ENCODE measurements at regions not wholly inside any gene's neighbourhood (a gene's known extent, or its start where the extent isn't known, plus 50 kb on each side); places are given as distances from the start of the nearest gene placed in this dataset.
"Not testable (repeated sequence)": the region's sequence is repeated elsewhere in the genome, so short reads cannot be mapped to it uniquely, and the experiment has no call there.

DNA sequence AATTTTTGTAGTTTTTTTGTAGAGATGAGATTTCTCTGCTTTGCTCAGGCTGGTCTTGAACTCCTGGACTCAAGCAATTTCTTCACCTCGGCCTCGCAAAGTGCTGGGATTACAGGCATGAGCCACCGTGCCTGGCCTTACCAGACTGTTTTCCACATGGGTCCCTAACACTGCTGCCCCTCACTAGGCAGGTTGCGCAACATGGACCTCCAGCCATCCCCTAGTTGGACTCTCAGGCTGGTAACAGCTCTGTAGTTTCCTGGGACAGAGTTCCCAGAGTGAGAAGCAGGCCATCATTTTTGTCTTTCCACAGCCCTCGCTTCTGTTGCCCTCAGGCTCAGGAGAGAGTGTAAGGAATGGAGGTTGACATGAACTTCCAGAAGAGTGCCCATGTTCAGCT lies 156.1 kb downstream of the CTH start:
- no peak for DNase-seq

DNA sequence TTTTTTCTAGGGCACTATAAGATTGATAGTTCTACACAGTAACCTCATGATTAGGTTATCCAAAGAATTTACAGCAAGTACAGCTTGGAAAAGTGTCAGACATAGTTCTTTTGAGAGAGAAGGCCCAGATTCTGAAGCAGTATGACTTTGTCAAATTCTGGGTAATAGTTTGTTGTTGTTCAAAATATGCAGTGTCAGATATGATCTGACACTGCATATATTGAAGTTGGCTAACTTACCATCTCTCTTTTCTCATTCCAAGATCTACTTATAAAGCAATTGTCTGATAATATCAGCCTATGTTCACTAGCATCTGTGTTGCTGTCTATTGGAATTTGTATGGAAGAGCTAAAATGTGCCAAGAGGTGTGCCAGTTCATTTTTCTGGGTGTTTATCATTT lies 160.1 kb downstream of the CTH start:
- DNase-seq: no peak

DNA sequence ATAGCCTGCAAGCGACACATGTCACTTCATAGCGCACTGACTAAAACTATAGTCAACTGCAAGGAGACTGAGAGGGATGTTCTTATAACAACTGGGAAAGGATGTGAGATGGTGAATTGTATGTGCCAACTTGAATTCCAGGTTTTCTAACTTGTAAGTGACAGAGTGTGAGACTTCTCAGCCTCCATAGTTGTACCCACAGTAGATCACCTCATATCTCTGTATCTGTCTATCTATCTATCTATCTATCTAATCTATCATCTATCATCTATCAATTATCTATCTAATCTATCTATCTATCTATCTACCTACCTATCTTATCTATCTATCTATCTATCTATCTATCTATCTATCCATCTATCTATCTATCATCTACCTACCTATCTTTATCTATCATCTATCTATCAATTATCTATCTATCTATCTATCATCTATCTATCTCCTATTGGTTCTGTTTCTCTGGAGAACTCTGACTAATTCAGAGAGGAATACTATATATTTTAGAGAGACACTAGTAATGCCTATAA lies 162.3 kb downstream of the CTH start:
- no peak for DNase-seq

DNA sequence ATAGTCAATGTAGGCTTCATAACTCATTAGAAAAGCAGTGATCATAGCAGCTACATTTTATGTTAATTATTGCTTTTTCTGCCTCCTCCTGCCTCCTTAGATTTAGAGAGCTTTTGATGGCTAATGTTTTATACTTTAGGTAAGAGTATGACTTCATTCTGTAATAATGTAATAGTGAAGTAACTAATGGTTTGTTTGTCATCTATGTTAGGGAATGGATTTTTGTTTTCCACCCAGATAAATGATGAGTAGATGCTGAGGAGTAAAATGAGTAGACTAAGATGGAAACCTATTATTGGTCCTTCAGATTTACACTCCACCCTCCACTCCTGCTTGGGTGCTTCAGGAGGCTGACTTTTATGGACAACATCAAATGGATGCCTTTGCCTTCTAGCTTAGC lies 170.6 kb downstream of the CTH start:
- no peak for DNase-seq

DNA sequence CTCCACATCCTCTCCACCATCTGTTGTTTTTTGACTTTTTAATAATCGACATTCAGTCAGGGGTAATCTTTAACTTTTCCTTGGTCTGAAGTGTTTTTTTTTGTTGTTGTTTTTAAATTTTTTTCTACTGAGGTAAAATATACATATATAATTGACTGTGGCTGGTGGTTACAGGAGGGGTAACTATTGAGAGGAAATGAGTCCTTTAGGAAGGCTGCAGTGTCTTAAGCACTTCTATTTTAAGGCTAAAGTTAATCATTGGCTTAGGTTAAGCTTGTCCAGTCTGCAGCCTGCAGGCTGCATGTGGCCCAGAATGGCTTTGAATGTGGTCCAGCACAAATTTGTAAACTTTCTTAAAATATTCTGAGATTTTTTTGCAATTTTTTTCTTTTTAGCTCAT lies 172.5 kb downstream of the CTH start:
- DNase-seq: no peak

DNA sequence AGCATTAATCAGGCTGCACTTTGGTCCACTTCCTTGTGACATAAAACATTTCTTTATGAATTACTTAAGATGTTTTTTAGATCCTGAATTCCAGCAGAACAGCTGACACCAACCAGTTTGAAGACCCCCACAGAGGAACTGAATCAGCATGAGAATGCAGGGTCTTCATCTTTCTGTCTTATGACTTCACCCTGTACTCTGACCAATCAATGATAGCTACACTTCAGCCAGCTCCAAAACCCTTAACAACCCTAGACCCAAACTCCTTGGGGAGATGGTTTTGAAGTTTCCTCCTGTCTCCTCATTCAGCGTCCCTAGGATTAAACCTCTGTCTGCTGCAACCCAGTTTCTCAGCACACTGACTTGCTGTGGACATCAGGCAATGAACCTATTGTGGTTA lies 175.0 kb downstream of the CTH start:
- no peak for DNase-seq

DNA sequence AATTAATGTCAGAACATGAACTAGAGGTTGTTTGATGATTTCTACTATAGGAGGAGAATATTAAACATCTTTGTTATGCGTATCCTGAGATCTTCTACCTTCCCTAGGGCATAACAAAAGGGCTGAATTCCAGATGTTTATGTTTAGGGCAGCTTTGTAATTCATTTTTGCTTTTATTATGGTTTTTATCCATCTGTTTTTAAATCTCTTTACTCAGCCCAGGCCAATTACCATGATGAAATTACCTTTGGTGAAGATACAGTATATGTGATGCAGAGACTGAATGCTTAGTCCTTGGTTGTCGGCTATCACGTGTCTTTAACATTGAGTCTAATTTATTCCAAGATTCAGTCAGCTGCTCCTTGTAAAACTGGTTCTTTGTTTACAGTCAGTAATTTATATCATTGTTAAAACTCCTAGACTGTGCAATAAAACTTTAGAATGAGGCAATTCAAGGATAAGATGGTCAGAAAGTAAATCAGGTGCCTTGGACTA lies 176.9 kb downstream of the CTH start:
- no peak for DNase-seq

DNA sequence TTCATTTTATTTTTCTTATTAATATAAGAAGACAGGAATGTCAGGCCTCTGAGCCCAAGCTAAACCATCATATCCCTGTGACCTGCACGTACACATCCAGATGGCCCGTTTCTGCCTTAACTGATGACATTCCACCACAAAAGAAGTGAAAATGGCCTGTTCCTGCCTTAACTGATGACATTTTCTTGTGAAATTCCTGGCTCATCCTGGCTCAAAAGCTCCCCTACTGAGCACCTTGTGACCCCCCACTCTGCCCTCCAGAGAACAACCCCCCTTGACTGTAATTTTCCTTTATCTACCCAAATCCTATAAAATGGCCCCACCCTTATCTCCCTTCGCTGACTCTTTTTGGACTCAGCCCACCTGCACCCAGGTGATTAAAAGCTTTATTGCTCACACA lies 182.5 kb downstream of the CTH start:
- not testable (repeated sequence) for DNase-seq

DNA sequence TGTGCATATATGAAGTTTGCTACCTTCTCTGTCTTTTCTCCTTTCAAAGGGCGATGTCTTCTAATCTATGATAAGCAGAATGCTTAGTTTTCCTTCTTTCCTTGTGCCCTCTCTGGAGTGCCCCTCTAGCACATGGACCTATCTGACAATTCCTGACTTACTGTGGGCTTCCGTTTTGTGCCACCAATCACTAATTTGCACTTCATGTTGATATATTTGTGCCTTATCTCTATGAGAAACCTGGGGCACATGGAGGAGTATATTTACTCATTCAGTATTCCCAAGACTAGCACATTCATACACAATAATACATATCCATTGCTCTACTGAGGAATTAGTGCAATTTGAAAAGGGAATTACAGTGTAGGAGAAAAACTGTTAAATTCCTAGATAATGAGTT lies 197.7 kb downstream of the CTH start:
- DNase-seq: no peak

DNA sequence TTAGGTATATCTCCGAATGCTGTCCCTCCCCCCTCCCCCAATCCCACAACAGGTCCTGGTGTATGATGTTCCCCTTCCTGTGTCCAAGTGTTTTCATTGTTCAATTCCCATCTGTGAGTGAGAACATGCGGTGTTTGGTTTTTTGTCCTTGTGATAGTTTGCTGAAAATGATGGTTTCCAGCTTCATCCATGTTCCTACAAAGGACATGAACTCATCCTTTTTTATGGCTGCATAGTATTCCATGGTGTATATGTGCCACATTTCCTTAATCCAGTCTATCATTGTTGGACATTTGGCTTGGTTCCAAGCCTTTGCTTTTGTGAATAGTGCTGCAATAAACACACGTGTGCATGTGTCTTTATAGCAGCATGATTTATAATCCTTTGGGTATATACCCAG lies 199.1 kb downstream of the CTH start:
- not testable (repeated sequence) for DNase-seq

DNA sequence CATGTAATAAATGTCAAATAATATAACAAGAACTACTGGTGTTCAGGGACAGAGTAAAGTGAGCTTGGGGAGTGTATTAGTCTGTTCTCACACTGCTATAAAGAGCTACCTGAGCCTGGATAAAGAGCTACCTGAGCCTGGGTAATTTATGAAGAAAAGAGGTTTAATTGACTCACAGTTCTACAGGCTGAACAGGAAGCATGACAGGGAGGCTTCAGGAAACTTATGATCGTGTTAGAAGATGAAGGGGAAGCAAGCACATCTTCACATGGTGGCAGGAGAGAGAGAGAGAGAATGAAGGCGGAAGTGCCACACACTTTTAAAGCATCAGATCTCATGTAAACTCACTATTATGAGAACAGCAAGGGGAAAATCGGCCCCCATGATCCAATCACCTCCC lies 205.9 kb downstream of the CTH start:
- no peak for DNase-seq

DNA sequence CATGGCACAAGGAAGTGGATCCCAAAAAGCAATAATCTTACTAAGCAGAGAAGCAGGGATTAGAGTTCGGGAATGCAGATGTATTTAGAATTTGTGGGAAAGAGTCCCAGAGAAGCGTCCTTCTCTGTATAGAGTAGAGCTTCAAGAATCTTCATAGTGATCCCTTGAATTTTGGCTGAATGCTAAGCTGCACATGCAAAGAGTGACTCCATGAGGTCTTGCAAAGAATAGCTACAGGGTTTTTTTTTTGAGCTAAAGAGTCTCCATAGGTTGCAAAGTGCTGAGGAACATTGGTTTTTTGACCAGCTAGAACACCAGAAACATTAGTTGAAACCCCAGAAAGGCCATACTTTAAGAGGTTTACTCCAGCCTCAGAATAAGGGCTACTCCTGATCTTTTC lies 206.7 kb downstream of the CTH start:
- no peak for DNase-seq

DNA sequence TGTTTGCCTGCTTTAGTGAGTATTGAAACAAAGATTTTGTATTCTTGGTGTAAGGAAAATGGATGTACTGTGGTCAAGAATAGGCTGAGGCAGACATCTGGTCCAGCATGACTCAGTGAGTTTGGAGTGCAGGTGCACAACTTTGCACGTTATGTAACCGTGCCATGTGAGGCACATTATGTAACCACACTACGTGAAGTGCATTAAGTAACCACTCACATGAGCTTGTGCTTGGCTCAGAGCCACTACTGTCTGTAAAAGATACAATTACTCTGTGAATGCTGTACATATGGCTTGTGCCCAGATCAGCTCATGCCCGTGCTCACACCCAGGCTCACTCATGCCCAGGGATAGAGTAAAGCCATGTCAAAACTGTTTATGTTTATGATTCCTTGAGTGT lies 216.8 kb downstream of the CTH start:
- DNase-seq: no peak

DNA sequence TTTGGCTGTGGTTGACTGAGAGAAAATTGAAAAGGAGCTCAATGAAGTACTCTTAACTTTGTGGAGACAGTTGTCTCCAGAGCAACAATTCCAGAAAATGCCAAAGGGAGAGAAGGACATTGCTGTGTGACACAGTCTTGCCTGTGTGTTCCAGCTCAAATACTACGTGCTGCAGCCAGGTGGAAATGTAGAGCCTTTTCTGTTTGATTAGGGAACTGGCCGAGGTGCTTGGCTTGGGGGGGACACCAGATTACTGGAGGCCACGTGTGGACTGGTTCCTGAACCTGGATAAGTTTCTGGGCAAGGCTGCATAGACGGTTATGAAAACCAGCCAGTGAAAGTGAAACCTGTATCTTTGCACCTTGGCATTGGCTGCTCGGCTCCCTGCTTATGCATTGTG lies 217.9 kb downstream of the CTH start:
- DNase-seq: no peak

DNA sequence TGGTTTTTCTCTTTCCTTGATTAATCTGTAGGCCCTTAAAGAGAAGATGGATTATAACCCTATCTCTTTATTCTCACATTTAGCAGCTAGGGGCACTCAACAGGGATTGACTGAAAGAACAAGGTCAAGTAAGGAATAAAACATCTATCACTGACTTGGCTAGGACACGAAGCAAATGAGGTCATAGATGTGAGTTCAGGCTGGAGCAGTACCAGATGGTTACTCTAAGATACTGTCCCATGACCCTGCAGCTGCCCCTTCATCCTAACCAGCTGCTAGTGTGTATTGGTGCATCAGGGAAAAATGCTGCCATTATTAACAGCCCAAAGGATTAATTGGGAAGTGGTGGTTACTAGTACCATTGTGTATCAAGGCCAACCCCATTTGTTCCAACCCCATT lies 221.9 kb downstream of the CTH start:
- no peak for DNase-seq

DNA sequence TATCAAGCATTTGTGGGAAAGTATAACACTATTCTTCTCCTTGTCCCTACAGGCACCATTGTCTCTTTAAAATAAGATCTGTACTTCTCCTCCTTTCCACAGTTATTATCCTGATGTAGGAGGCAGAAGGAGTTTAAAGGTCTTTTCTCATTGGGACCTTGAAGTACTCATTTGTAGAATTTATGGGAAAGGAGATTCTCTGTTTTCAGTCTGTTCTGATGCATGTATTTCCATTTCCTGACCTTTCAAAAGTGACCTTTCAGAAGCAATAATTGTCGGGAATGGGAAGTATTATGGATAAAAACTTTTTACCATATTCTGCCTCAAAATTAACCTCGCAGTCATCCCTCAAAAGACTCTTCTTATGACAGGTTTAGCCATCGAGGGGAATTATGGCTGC lies 224.8 kb downstream of the CTH start:
- DNase-seq: no peak

DNA sequence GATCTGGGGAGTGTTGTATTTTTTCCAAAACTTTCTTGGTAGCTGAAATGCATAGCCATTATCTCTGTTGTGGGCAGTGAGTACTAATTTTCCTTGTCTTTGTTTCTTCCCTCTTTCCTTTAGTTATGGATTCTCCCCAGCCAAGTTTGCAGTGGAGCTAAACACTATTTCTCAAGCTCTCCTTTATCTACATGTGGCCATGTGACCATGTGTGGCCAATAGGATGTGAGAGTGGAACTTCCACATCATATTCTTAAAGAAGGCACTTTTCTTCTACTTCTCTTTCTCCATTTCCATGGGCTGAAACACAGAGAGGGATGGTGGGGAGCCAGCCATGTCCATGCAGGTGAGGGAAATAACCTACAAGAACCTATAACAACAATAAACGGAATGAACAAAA lies 230.8 kb downstream of the CTH start:
- DNase-seq: no peak

DNA sequence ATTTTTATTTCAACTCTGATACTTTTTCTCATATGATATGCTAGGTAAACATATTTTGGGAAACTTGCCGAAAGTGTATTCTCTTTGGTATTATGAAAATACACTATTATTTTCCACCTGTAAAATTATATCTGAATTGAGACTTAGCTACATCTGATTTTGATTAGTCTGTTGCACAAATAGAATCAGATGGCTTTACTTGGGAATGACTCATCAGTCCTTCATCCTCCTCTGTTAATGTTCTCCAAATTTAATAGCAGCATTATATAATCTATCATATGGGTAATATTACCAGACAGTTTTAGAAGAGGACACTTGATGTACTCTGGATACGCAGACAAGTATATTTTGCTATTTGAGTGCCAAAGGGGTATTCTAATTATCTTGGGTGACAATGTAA lies 245.3 kb downstream of the CTH start:
- no peak for DNase-seq

DNA sequence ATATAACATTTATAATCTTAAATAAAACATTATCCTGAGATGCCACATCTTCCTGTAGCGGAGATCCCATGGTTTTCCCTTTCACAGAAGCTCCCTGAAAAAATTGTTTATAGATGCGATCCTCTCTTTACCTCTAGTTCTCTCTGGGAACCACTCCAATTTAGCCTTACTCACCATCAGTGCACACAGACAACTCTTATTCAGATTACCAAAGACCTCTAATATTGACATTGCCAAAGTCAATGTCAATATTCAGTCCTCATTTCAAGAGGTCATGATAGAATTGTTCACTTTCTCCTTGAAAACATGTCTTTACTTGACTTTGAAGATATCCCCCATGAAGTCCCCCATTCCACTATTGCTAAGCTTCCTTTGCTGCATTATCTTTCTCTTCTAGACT lies 248.8 kb downstream of the CTH start:
- no peak for DNase-seq

DNA sequence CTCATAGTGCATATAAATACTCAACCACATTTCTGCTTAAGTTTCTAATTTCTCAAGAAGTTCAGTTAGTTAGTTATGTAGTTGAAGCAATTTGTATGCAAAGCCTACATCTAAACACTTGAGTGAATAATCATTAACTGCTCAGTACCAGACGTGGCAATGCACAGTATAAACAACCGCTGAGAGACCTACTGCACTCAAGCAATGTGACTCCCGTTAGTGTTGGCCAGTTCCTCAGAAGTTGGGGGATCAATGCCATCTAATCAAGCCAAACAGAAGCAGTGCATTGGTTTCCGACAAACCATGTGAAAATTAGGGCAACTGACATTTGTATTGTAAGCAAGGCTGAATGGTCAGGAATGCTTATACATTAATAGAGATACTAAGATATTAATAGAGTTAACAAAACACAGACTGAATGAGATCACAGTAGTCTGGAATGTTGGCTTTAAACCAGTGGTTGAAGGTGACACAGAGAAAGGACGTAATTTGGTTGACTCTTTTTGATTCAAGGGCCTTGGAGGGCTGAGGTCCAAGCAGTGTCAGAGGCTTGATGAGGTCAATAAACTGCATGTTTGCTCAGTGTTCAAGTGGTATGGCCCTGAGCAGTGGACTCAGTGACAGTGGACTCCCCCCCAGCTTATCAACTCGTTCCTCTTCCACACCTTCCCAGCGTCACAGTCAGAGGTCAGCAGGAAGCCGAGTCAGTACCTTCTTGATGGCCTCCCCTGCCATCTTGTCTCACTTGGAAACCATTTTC lies 255.5 kb downstream of the CTH start:
- no peak for DNase-seq

DNA sequence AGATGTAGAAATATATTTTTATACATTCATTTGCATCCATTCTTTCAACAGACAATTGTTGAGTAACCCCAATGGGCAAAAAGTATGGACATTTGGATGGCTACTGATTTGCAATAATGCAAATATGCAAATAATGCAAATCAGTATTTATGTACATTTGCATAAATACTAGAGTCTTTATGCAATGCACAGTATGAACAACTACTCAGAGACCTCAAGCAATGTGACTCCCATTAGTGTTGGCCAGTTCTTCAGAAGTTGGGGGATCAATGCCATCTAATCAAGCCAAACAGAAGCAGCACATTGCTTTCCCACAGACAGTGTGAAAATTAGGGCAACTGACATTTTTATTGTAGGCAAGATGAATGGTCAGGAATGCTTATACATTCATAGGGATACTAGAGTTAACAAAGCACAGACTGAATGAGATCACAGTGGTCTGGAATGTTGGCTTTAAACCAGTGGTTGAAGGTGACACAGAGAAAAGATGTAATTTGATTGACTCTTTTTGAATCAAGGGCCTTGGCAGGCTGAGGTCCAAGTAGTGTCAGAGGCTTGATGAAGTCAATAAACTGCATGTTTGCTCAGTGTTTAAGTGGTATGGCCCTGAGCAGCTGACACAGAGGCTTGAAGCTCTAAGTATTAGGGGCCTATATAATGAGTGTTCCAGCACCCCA lies 256.6 kb downstream of the CTH start:
- DNase-seq: peak; percentile 44

DNA sequence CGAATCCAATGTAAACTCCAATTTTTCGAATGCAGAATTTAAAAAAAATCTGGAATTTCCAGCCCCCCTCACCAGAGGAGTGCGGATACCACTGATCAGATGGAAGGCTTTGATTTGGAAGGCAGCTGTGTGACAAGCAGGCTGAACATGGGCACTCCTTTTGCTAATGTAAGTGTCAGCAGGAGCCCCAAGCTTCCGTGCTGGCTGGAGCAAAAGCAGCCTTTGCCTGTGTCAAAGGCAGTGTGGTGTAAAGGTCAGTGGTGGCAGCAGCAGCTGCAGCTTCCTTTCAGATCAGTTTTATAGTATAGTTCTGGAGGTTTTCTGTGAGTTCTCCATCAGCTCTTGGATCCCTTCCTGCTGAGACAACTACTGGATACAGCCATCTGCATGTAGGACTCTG lies 259.9 kb downstream of the CTH start:
- no peak for DNase-seq

DNA sequence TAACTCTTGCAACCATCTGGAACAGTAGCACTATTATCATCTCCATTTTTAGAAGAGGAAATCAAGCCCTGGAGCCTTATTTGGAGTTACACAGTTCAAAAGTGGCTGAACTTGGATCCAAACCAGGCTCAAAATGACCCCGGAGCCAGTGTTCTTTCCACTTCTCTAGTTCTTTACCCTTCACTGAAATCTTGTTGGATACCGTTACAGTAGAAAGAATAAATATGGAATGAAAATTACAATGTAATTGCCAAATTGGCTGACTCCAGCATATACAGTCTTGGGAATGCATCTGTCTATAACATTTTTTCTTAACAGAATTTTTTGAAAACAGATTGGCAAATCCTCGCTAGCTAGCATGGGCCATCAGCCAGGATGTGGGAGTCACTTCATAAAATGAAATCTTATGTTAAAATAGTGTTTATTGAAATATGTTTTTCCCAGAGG lies 261.4 kb downstream of the CTH start:
- no peak for DNase-seq

DNA sequence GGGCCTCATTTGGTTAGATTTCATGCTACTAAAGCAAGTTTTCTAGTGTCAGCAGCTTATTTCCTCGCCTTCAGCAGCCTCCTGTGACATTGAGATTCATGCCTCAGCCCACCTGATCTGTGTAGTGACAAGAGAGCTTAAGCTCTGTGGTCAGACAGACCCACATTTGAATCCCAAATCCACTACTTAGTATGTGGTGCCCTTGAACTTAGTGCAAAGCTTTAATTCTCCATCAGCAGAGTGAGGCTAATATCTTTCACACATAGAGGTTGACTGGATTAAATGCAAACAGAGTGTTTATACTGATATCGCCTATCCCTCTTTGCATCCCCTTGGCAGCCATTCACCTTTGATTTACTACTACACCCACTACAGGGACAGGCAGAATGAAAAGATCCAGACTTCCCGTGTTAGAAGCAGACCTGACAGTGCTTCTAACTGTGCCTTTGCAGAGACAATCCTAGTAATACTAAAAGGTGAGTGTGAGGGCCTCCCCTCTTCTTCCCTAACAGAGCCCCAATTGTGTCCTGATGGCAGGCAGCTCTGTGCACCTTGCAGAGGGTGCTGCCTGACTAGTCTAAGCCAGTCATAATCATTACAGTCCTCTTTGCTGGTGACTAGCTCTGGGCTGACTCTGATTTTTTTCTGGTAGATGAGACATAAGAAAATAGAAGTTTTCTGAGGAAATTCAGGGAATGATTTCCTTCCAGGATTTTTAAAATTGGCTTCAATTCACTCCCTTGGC lies 264.0 kb downstream of the CTH start:
- DNase-seq: peak; percentile 45
